Heart left ventricle (tissue), 13 donors: ENCODE measurements at regions not wholly inside any gene's neighbourhood (a gene's known extent, or its start where the extent isn't known, plus 50 kb on each side); places are given as distances from the start of the nearest gene placed in this dataset.

Experiments used
- POLR2A ChIP-seq, 2 donors: fragments of 450-650 bp; IDR thresholded peaks; one replicate each; pipeline ENCODE4 v1.6.1; 2017; ENCODE audit warnings: antibody characterized with exemption in 2 of 2, mild to moderate bottlenecking in 2 of 2, moderate library complexity in 2 of 2
- TF ChIP-seq, protein P1 (sequence below), 12 donors: fragments of 200-600 bp; sonication (generic) in 4 of 12; IDR thresholded peaks; one replicate each; pipeline versions ENCODE4 v1.5.0 to v1.8.0; 2018 to 2022; ENCODE audit warnings: antibody characterized with exemption in 12 of 12, mild to moderate bottlenecking in 5 of 12
- donor health status: ischemic (EF 13 %, LVEDD 7.1; RV severe dilation, severe dysfunction).
- donor health status: DM: no; HTN: yes; CAD: no.
- donor health status: DM: no; HTN: no; CAD: no.
- donor health status: ischemic (EF 25% LVEDD 6.9; RV normal size, moderate dysfunction).
- donor health status: ischemic (EF 25% LVEDD 5.7; RV mildly dilated, moderate dysfunction).
- donor health status: ischemic (EF 35%, LVEDD 5.7; RV mildly dilated, moderate dysfunction).
- donor health status: nonischemic (EF 11% LVEDD 7.7; RV severe dilation, severe dysfunction).
- donor health status: DM: yes; HTN: yes; CAD: no.
- donor health status: PGD.
- donor health status: ischemic (EF 29% LVEDD 5.4; RV normal size, mild dysfunction).
- donor health status: nonischemic (EF 23%, LVEDD 6.1; RV moderate dilation, normal function).

DNA sequence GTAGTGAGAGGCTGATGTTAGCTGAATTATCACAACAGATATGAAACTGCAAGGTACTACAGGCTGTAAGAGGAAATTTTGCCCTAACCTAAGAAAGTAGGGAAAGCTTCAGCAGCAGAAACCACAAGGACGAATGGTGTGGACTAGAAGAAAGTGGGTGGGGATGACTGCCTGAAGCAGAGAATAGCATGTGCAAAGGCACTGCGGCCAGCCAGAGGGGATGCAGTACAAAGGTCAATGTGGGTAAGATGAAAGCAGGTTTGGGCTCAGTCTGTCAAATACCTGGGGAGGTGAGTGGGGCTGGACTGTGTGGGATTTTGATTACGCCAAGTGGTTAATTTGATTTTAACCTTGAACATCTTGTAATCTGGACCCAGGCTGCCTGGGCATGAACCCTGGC, 199.3 kb upstream of the GALNT2 start:
- TF ChIP-seq, protein P1, sequence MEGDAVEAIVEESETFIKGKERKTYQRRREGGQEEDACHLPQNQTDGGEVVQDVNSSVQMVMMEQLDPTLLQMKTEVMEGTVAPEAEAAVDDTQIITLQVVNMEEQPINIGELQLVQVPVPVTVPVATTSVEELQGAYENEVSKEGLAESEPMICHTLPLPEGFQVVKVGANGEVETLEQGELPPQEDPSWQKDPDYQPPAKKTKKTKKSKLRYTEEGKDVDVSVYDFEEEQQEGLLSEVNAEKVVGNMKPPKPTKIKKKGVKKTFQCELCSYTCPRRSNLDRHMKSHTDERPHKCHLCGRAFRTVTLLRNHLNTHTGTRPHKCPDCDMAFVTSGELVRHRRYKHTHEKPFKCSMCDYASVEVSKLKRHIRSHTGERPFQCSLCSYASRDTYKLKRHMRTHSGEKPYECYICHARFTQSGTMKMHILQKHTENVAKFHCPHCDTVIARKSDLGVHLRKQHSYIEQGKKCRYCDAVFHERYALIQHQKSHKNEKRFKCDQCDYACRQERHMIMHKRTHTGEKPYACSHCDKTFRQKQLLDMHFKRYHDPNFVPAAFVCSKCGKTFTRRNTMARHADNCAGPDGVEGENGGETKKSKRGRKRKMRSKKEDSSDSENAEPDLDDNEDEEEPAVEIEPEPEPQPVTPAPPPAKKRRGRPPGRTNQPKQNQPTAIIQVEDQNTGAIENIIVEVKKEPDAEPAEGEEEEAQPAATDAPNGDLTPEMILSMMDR (IDR thresholded peaks at IDR 0.05), result no peak
- TF ChIP-seq POLR2A (IDR thresholded peaks at IDR 0.05), result no peak
